GM12892 (cell line): ENCODE measurements at regions not wholly inside any gene's neighbourhood (a gene's known extent, or its start where the extent isn't known, plus 50 kb on each side); places are given as distances from the start of the nearest gene placed in this dataset.

Source experiments
- POLR2A ChIP-seq: IDR thresholded peaks from 2 replicates; pipeline ENCODE4 v1.6.1; 2011; ENCODE audit warnings: low read depth, low read length, control low read depth
- POLR2AphosphoS5 ChIP-seq: IDR thresholded peaks from 2 replicates; pipeline ENCODE4 v1.6.1; 2011; ENCODE audit warnings: low read depth, low read length, control low read depth
- TAF1 ChIP-seq: IDR thresholded peaks from 2 replicates; pipeline ENCODE4 v1.6.1; 2011; ENCODE audit warnings: low read depth, mild to moderate bottlenecking, control low read depth, low read length, borderline replicate concordance

DNA sequence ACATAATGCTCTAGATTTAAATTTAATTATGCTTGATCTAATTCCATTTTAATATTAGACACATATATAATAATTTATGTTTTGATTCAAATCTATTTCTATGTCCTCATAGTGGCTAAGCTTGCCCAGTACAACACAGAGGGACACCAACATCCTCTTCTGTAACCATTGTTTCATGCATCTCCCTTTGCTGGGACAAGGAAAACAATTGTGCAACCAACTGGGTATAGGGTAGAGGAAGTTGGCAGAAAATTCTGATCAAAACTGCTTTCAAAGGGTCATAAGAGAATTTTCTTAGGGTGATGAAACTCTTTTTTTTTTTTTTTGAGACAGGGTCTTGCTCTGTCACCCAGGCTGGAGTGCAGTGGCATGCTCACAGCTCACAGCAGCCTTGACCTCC lies 121.4 kb upstream of the SGO1 start:
- TF ChIP-seq POLR2AphosphoS5: no peak
- no peak for TF ChIP-seq POLR2A
- TF ChIP-seq TAF1: no peak
